GM12892 (cell line): ENCODE measurements at regions not wholly inside any gene's neighbourhood (a gene's known extent, or its start where the extent isn't known, plus 50 kb on each side); places are given as distances from the start of the nearest gene placed in this dataset.

ENCODE experiments used
- POLR2A ChIP-seq: IDR thresholded peaks from 2 replicates; pipeline ENCODE4 v1.6.1; 2011; ENCODE audit warnings: low read depth, low read length, control low read depth
- POLR2AphosphoS5 ChIP-seq: IDR thresholded peaks from 2 replicates; pipeline ENCODE4 v1.6.1; 2011; ENCODE audit warnings: low read depth, low read length, control low read depth

- TF ChIP-seq POLR2A (no peak), POLR2AphosphoS5 (no peak)
Measured at GRCh38 chr18:76263046-76264005, 231.7 kb downstream of the ZNF516 start.
